Body of pancreas (tissue), 4 donors: ENCODE measurements at regions not wholly inside any gene's neighbourhood (a gene's known extent, or its start where the extent isn't known, plus 50 kb on each side); places are given as distances from the start of the nearest gene placed in this dataset. TPM values are rescaled to one million over a fixed set of nuclear protein-coding genes. Genes with fewer than 3 reads are reported as not detected.

Experiments
- ATAC-seq: fragments of 150-250 bp; one replicate; pipeline ENCODE4 v1.9.1; 2016
- DNase-seq, 4 donors: peaks; one replicate each; pipeline ENCODE4 v3.0.0-alpha.2; 2019
- H3K27ac ChIP-seq, 4 donors: fragments of 200-600 bp; sonication (generic); 1 replicate in 3 of 4; 2 replicates in 1 of 4; pipeline versions ENCODE4 v1.5.1 to v1.6.1; 2016 to 2019; ENCODE audit warnings: mild to moderate bottlenecking in 1 of 4, mixed read lengths in 1 of 4, moderate library complexity in 1 of 4
- H3K27me3 ChIP-seq, 2 donors: fragments of 200-600 bp; sonication (generic); one replicate each; pipeline ENCODE4 v1.6.0; 2016; ENCODE audit warnings: mild to moderate bottlenecking in 1 of 2
- H3K36me3 ChIP-seq, 2 donors: fragments of 200-600 bp; sonication (generic); replicated peaks in 1 of 2; 2 replicates each; pipeline ENCODE4 v1.5.1; 2016; ENCODE audit warnings: low read depth in 2 of 2; ENCODE audit not compliant: insufficient read depth in 1 of 2
- H3K4me1 ChIP-seq: fragments of 200-600 bp; sonication (generic); one replicate; pipeline ENCODE4 v1.6.0; 2016
- H3K4me3 ChIP-seq, 2 donors: fragments of 200-600 bp; sonication (generic); 1 replicate in 1 of 2; 2 replicates in 1 of 2; pipeline ENCODE4 v1.5.1; 2016 to 2019
- H3K9me3 ChIP-seq, 3 donors: fragments of 200-600 bp; sonication (generic); 1 replicate in 2 of 3; 2 replicates in 1 of 3; pipeline ENCODE4 v1.5.1; 2016
- POLR2A ChIP-seq, 3 donors: fragments of 450-650 bp; IDR thresholded peaks; one replicate each; pipeline ENCODE4 v1.6.1; 2016; ENCODE audit warnings: antibody characterized with exemption in 3 of 3, mild to moderate bottlenecking in 2 of 3
- WGBS, 2 donors: methylation state at CpG; one replicate each; pipeline ENCODE4 v1.1.5; 2017; 5-methylcytosine and 5-hydroxymethylcytosine counted together
- intact Hi-C: fragments of 100-400 bp; cut with DNase I; formaldehyde crosslinking; loops from one replicate; pipeline ENCODE4 v1.15.1; 2023
- small RNA-seq: library from RNA; depleted of rRNA; stranded (forward); fragments of <200 nt; gene quantifications from one replicate; pipeline ENCODE3, GENCODE V24; 2016
- TF ChIP-seq, protein P1 (sequence below), 7 experiments: fragments of 450-650 bp in 4 of 7; fragments of 200-600 bp in 3 of 7; sonication (generic) in 3 of 7; IDR thresholded peaks; one replicate each; pipeline ENCODE4 v1.5.1; 2016 to 2019; ENCODE audit warnings: antibody characterized with exemption in 7 of 7

DNA sequence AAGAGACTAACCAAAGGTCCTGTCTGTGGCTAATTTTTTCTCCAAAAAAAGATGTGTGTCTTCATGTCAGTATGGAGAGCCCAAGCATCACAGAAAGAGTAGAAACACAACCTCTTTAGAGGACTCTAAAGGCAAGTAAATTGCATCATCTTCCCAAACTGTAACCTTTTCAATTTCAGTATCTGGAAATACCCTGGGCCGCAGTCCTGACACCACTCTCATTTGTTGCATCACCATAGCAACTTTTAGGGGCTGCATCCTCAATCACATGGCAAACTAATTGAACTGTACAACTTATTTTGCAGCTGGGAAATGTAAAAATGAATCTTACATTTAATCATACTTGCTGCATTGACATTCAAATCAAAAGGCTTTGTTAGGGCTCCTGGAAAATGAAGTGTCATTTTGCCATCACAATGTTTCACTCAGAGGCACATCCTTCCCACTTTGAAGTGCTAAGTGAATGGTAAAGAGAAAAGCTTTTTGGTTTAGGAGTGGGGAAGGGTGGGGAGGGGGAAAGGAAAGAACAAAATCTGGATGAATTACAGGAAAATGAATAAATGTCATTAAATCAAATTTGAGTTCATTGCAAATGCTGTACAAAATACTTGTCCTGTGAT is 60.6 kb upstream of the GRIA1 start:
- DNase-seq (no peak), ATAC-seq (no peak)
- Histone ChIP-seq H3K4me1 (peaks cover 6% of the 10 kb centered on the region), H3K9me3 (no peaks in the 10 kb centered on the region), H3K36me3 (no peaks in the 10 kb centered on the region), H3K4me3 (no peak overlapping the region), H3K27me3 (no peaks in the 10 kb centered on the region), H3K27ac (no peak overlapping the region)
- TF ChIP-seq, protein P1, sequence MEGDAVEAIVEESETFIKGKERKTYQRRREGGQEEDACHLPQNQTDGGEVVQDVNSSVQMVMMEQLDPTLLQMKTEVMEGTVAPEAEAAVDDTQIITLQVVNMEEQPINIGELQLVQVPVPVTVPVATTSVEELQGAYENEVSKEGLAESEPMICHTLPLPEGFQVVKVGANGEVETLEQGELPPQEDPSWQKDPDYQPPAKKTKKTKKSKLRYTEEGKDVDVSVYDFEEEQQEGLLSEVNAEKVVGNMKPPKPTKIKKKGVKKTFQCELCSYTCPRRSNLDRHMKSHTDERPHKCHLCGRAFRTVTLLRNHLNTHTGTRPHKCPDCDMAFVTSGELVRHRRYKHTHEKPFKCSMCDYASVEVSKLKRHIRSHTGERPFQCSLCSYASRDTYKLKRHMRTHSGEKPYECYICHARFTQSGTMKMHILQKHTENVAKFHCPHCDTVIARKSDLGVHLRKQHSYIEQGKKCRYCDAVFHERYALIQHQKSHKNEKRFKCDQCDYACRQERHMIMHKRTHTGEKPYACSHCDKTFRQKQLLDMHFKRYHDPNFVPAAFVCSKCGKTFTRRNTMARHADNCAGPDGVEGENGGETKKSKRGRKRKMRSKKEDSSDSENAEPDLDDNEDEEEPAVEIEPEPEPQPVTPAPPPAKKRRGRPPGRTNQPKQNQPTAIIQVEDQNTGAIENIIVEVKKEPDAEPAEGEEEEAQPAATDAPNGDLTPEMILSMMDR (IDR thresholded peaks at IDR 0.05): no peak
- TF ChIP-seq POLR2A (IDR thresholded peaks at IDR 0.05): no peak
- intact Hi-C loops: no loop called here
- 85% methylated on average over 1 of the region's 1 CpG for WGBS, 2 donors

DNA sequence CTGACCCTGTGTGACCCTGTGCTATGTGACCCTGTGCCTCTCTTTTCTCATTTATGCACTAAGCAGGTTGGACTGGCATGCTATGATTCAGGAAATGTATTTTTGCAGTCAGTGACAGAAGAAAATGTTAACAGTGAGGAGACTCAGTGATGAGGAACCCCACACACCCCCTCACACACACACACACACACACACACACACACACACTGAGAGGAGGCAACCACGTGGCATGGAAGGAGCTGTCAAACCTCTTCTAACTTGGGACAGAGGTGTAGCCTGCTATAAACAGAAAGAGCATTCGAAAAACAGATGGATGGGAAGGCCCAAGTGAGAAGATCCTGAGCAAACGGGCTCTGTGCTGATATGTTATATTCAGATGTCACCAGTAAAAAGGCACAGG is 57.9 kb upstream of the GRIA1 start:
- WGBS, 2 donors: 60 to 67% methylated on average over 3 of the region's 3 CpGs
- Histone ChIP-seq H3K9me3 (no peaks in the 10 kb centered on the region), H3K4me3 (no peak overlapping the region), H3K36me3 (no peaks in the 10 kb centered on the region), H3K4me1 (peaks cover 6% of the 10 kb centered on the region), H3K27me3 (no peaks in the 10 kb centered on the region), H3K27ac (no peak overlapping the region)
- TF ChIP-seq, protein P1 (IDR thresholded peaks at IDR 0.05): no peak
- no peak for TF ChIP-seq POLR2A (IDR thresholded peaks at IDR 0.05)
- DNase-seq: no peak
- ATAC-seq: no peak
- intact Hi-C loops: no loop called here

DNA sequence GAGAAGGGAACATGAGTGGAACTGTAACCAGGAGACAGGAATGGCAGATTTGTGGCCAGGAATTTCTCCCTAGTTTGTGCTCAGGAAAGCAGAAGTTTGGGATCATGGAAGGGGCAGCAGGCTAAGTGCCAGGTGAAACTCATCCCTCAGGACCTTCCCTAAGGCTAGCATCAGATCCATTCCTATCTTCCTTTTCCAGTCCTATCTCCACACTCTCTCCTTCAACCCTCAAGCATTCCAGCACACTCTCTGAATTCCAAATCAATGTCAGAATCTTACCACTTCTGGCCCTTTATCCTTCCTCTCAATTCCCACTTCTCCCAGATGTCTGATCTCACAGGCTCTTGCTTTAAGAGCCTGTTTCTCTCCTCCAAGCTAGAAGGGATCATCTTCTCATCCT is 53.2 kb upstream of the GRIA1 start:
- no peaks in the 10 kb centered on the region for H3K36me3 ChIP-seq
- ATAC-seq: no peak
- H3K4me1 ChIP-seq: peaks cover 6% of the 10 kb centered on the region
- H3K27ac ChIP-seq: no peak overlapping the region
- no peaks in the 10 kb centered on the region for H3K9me3 ChIP-seq
- intact Hi-C loops: no loop called here
- TF ChIP-seq POLR2A (IDR thresholded peaks at IDR 0.05): no peak
- TF ChIP-seq, protein P1 (IDR thresholded peaks at IDR 0.05): no peak
- H3K27me3 ChIP-seq: no peaks in the 10 kb centered on the region
- no peak overlapping the region for H3K4me3 ChIP-seq
- DNase-seq: no peak

DNA sequence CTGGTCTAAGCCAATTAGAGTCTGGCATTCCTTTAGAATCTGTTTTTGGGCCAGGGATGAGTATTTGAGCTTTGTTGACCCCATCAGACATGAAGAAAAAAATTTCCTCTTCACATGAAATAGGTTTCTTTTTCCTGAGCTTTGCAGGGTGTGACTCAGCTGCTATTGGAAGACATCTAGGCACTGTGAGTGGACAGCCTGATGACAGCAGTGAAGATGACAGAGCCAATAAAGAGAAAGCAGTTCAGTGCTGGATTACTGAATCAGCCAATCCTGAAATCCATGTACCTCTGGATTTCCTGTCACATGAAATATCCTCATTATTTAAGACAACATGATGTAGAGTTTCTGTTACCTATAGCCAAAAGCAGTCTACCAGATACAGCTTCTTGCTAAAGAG is 51.3 kb upstream of the GRIA1 start:
- no peaks in the 10 kb centered on the region for H3K27me3 ChIP-seq
- TF ChIP-seq POLR2A (IDR thresholded peaks at IDR 0.05): no peak
- TF ChIP-seq, protein P1 (IDR thresholded peaks at IDR 0.05): no peak
- DNase-seq (no peak), ATAC-seq (no peak)
- no peak overlapping the region for H3K27ac ChIP-seq
- intact Hi-C loops: no loop called here
- H3K36me3 ChIP-seq: no peaks in the 10 kb centered on the region
- no peaks in the 10 kb centered on the region for H3K4me1 ChIP-seq
- no peak overlapping the region for H3K4me3 ChIP-seq
- no peaks in the 10 kb centered on the region for H3K9me3 ChIP-seq

Small RNA genes lying in the stretch of these regions (small RNA-seq; reads per million reads assigned to genes)
- not detected for gene AC008571.1
